Endothelial cell of umbilical vein (primary cell): ENCODE measurements at regions not wholly inside any gene's neighbourhood (a gene's known extent, or its start where the extent isn't known, plus 50 kb on each side); places are given as distances from the start of the nearest gene placed in this dataset.

Experiments
- BruUV-seq: library from RNA; stranded (reverse); fragments of 400-500 nt; replicated peaks from 2 replicates; lab custom pipeline; 2021; lab: Mats Ljungman, UMichigan
- CTCF ChIA-PET: fragments of 300-600, 350-600 bp; sonication (Branson Sonifier 250); formaldehyde crosslinking; loops from one replicate; lab custom pipeline; 2021; ENCODE audit warnings: antibody characterized with exemption, inconsistent platforms; lab: Charles Lee
- POLR2A ChIA-PET: fragments of 300-600, 350-600 bp; sonication (Branson Sonifier 250); formaldehyde crosslinking; loops from one replicate; lab custom pipeline; 2021; ENCODE audit warnings: antibody characterized with exemption, inconsistent platforms; lab: Charles Lee
- DNase-seq: peaks from one replicate; pipeline ENCODE4 v3.0.0-alpha.2; 2011; ENCODE audit warnings: low read depth, low spot score
- FAIRE-seq: peaks from 2 replicates; lab custom pipeline; 2011; peaks lifted over from hg19 to GRCh38; lab: Jason Lieb, UNC
- H2AFZ ChIP-seq: 2 replicates; pipeline ENCODE4 v1.6.0; 2012; ENCODE audit warnings: low read depth, low read length, control low read depth, inconsistent platforms
- H3K27ac ChIP-seq: 2 replicates; pipeline ENCODE4 v1.5.1; 2011; ENCODE audit warnings: low read depth, mild to moderate bottlenecking, control low read depth, low read length, moderate library complexity; ENCODE audit not compliant: insufficient read depth
- H3K27me3 ChIP-seq, 2 experiments: 2 replicates each; pipeline versions ENCODE4 v1.6.0 to v1.6.1; 2011; ENCODE audit warnings: low read length in 2 of 2, mixed read lengths in 1 of 2; ENCODE audit not compliant: control insufficient read depth in 2 of 2, insufficient read depth in 2 of 2
- H3K36me3 ChIP-seq, 2 experiments: 2 replicates in 1 of 2; 3 replicates in 1 of 2; pipeline ENCODE4 v1.5.1; 2011; ENCODE audit warnings: low read length in 2 of 2, mild to moderate bottlenecking in 1 of 2, moderate library complexity in 1 of 2; ENCODE audit not compliant: control insufficient read depth in 2 of 2, insufficient read depth in 2 of 2; ENCODE audit errors: extremely low read depth in 1 of 2
- H3K4me1 ChIP-seq: 3 replicates; pipeline ENCODE4 v1.5.1; 2011; ENCODE audit warnings: mild to moderate bottlenecking, low read length; ENCODE audit not compliant: control insufficient read depth, insufficient read depth; ENCODE audit errors: extremely low read depth
- H3K4me2 ChIP-seq: 2 replicates; pipeline ENCODE4 v1.6.1; 2011; ENCODE audit warnings: low read length, control low read depth, mixed read lengths; ENCODE audit not compliant: insufficient read depth
- H3K4me3 ChIP-seq, 3 experiments: fragments of 200-600 bp in 1 of 3; sonication (generic), shearing (Covaris generic) in 1 of 3; replicated peaks in 1 of 3; 2 replicates each; pipeline ENCODE4 v1.5.1; 2011 to 2016; ENCODE audit warnings: control low read depth in 3 of 3, low read length in 3 of 3, mild to moderate bottlenecking in 2 of 3, inconsistent platforms in 1 of 3, low read depth in 1 of 3, moderate library complexity in 1 of 3; ENCODE audit not compliant: insufficient read depth in 1 of 3
- H3K79me2 ChIP-seq: 2 replicates; pipeline ENCODE4 v1.6.0; 2012; ENCODE audit warnings: low read length, inconsistent platforms; ENCODE audit not compliant: control insufficient read depth, insufficient read depth
- H3K9ac ChIP-seq: replicated peaks from 2 replicates; pipeline ENCODE3; 2011; ENCODE audit warnings: low read length, control low read depth; ENCODE audit not compliant: insufficient read depth; ENCODE audit errors: extremely low read depth
- H3K9me1 ChIP-seq: replicated peaks from 3 replicates; pipeline ENCODE4 v1.6.0; 2011; ENCODE audit warnings: mild to moderate bottlenecking, low read length; ENCODE audit not compliant: control insufficient read depth, insufficient read depth; ENCODE audit errors: extremely low read depth
- H3K9me3 ChIP-seq: replicated peaks from 2 replicates; pipeline ENCODE4 v1.5.1; 2012; ENCODE audit warnings: low read length, inconsistent platforms; ENCODE audit not compliant: control insufficient read depth, insufficient read depth
- H4K20me1 ChIP-seq: replicated peaks from 2 replicates; pipeline ENCODE3; 2011; ENCODE audit warnings: mild to moderate bottlenecking, low read length; ENCODE audit not compliant: control insufficient read depth, insufficient read depth; ENCODE audit errors: extremely low read depth
- EZH2 ChIP-seq: IDR thresholded peaks from 2 replicates; pipeline ENCODE4 v1.6.1; 2012; ENCODE audit warnings: borderline replicate concordance, low read depth, mild to moderate bottlenecking, moderate library complexity, low read length, inconsistent platforms; ENCODE audit not compliant: severe bottlenecking
- MYC ChIP-seq: IDR thresholded peaks from one replicate; pipeline ENCODE4 v1.6.1; 2011; ENCODE audit warnings: mild to moderate bottlenecking, low read depth, low read length
- POLR2A ChIP-seq: IDR thresholded peaks from 2 replicates; pipeline ENCODE4 v1.6.1; 2012; ENCODE audit warnings: low read depth, mild to moderate bottlenecking, control low read depth, low read length
- POLR2AphosphoS5 ChIP-seq: IDR thresholded peaks from 2 replicates; pipeline ENCODE4 v1.6.1; 2012; ENCODE audit warnings: low read depth, mild to moderate bottlenecking, control low read depth, low read length, moderate library complexity; ENCODE audit not compliant: insufficient read depth
- dilution Hi-C: fragments of 300-500 bp; cut with MboI; formaldehyde crosslinking; loops from one replicate; pipeline ENCODE4 v1.15.0; 2019; ENCODE audit warnings: low sequenced_read_pairs; ENCODE audit not compliant: extremely low pct_ligation_motif_present
- intact Hi-C: fragments of 100-400 bp; cut with micrococcal nuclease; formaldehyde crosslinking; loops from one replicate; pipeline ENCODE4 v1.10.0; 2022
- TF ChIP-seq, protein P1 (sequence below), 2 donors: IDR thresholded peaks; 1 replicate in 1 of 2; 2 replicates in 1 of 2; pipeline ENCODE4 v1.5.1; 2011; ENCODE audit warnings: low read length in 2 of 2, mild to moderate bottlenecking in 2 of 2, moderate library complexity in 2 of 2, control low read depth in 1 of 2, inconsistent platforms in 1 of 2, low read depth in 1 of 2; ENCODE audit not compliant: insufficient read depth in 1 of 2; ENCODE audit errors: extremely low read depth in 1 of 2

DNA sequence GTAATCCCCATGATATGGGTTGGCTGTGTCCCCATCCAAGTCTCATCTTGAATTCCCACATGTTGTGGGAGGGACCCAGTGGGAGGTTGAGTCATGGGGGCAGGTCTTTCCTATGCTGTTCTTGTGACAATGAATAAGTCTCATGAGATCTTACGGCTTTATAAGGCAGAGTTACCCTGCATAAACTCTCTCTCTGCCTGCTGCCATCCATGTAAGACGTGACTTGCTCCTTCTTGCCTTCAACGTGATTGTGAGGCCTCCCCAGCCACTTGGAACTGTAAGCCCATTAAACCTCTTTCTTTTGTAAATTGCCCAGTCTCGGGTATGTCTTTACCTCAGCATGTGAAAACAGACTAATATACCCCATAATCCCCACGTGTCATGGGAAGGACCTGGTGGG is 61.9 kb upstream of the LDAH start:
- H3K9me3 ChIP-seq = no peaks in the 10 kb centered on the region
- no peak overlapping the region for H3K4me2 ChIP-seq
- H3K27ac ChIP-seq = no peak overlapping the region
- intact Hi-C loops = no loop called here
- DNase-seq = no peak
- dilution Hi-C loops = no loop called here
- H4K20me1 ChIP-seq = no peaks in the 10 kb centered on the region
- H2AFZ ChIP-seq = no peak overlapping the region
- H3K27me3 ChIP-seq = no peaks in the 10 kb centered on the region
- H3K4me1 ChIP-seq = no peaks in the 10 kb centered on the region
- no peak overlapping the region for H3K4me3 ChIP-seq
- no peak overlapping the region for H3K9ac ChIP-seq
- no peaks in the 10 kb centered on the region for H3K36me3 ChIP-seq
- ChIA-PET CTCF (no interaction called here), POLR2A (no interaction called here)
- no peaks in the 10 kb centered on the region for H3K9me1 ChIP-seq
- no peak for FAIRE-seq
- no TSS peak for BruUV-seq
- TF ChIP-seq POLR2A = no peak
- H3K79me2 ChIP-seq = no peaks in the 10 kb centered on the region

DNA sequence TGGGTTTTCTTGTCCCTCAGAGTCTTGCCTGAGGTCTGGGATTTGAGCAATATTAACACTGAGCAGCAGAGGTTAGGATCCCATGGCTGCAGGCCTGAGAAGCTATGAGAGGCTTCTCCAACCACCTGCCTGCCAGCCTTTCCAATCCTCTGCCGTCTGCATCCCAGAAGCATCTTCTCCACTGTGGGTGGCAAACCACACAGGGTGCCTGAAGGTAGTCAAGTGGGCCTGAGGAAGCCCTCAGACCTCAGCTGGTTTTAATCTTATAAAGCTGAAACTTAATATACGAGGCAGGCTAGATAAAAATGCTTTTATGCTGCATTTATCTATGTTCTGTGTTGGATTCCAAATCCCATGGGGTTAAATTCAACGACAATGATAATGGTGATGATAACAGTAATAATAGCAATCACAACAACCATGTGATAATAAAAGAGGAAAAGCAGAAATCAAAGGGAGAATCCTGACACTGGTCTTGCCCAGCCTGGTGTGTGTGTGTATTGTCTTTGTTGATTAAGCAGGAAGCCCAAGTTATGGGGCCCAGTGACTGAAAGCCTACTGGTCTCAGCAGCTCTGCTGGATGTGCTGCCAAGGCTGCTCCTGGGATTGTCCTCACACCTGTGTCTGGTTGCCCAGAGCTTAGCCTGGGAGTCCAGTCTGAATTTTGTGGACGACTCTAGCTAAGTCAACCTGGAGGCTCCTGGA is 59.7 kb upstream of the LDAH start:
- FAIRE-seq (no peak), DNase-seq (no peak)
- Histone ChIP-seq H3K9me3 (no peaks in the 10 kb centered on the region), H3K4me3 (no peak overlapping the region), H3K36me3 (no peaks in the 10 kb centered on the region), H3K27me3 (no peaks in the 10 kb centered on the region), H4K20me1 (no peaks in the 10 kb centered on the region), H3K4me1 (no peaks in the 10 kb centered on the region), H2AFZ (no peak overlapping the region), H3K9me1 (no peaks in the 10 kb centered on the region), H3K4me2 (no peak overlapping the region), H3K9ac (no peak overlapping the region), H3K27ac (no peak overlapping the region), H3K79me2 (no peaks in the 10 kb centered on the region)
- intact Hi-C loops (no loop called here), dilution Hi-C loops (no loop called here)
- ChIA-PET POLR2A (no interaction called here), CTCF (no interaction called here)
- no TSS peak for BruUV-seq
- TF ChIP-seq, protein P1, sequence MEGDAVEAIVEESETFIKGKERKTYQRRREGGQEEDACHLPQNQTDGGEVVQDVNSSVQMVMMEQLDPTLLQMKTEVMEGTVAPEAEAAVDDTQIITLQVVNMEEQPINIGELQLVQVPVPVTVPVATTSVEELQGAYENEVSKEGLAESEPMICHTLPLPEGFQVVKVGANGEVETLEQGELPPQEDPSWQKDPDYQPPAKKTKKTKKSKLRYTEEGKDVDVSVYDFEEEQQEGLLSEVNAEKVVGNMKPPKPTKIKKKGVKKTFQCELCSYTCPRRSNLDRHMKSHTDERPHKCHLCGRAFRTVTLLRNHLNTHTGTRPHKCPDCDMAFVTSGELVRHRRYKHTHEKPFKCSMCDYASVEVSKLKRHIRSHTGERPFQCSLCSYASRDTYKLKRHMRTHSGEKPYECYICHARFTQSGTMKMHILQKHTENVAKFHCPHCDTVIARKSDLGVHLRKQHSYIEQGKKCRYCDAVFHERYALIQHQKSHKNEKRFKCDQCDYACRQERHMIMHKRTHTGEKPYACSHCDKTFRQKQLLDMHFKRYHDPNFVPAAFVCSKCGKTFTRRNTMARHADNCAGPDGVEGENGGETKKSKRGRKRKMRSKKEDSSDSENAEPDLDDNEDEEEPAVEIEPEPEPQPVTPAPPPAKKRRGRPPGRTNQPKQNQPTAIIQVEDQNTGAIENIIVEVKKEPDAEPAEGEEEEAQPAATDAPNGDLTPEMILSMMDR (IDR thresholded peaks at IDR 0.05; ENCODE audit: extremely low read depth in 1 of 2, insufficient read depth in 1 of 2, low read depth in 1 of 2, low read length in 2 of 2) = no peak
- TF ChIP-seq MYC = no peak
- TF ChIP-seq POLR2AphosphoS5 = no peak
- no peak for TF ChIP-seq EZH2
